Astrocyte (in vitro differentiated cells and primary cell): ENCODE measurements at regions not wholly inside any gene's neighbourhood (a gene's known extent, or its start where the extent isn't known, plus 50 kb on each side); places are given as distances from the start of the nearest gene placed in this dataset.

Source experiments
- DNase-seq: peaks from one replicate; pipeline ENCODE4 v3.0.0-alpha.2; 2010; ENCODE audit warnings: low read depth
- FAIRE-seq: peaks from 2 replicates; lab custom pipeline; 2011; peaks lifted over from hg19 to GRCh38; lab: Jason Lieb, UNC
- H2AFZ ChIP-seq: 2 replicates; pipeline ENCODE4 v1.6.0; 2012; ENCODE audit warnings: low read depth, low read length, inconsistent platforms
- H3K27ac ChIP-seq: 2 replicates; pipeline ENCODE4 v1.5.1; 2011; ENCODE audit warnings: low read depth, low read length, inconsistent platforms
- H3K27me3 ChIP-seq: 2 replicates; pipeline ENCODE4 v1.6.0; 2011; ENCODE audit warnings: low read length, inconsistent platforms; ENCODE audit not compliant: insufficient read depth
- H3K36me3 ChIP-seq: 2 replicates; pipeline ENCODE4 v1.5.1; 2011; ENCODE audit warnings: low read length, inconsistent platforms; ENCODE audit not compliant: insufficient read depth
- H3K4me1 ChIP-seq: 2 replicates; pipeline ENCODE4 v1.5.1; 2011; ENCODE audit warnings: low read length, inconsistent platforms; ENCODE audit not compliant: insufficient read depth
- H3K4me2 ChIP-seq: 2 replicates; pipeline ENCODE4 v1.6.0; 2012; ENCODE audit warnings: low read length, inconsistent platforms
- H3K4me3 ChIP-seq: 2 replicates; pipeline ENCODE4 v1.5.1; 2011; ENCODE audit warnings: low read depth, mild to moderate bottlenecking, low read length, inconsistent platforms; ENCODE audit not compliant: insufficient read depth
- H3K79me2 ChIP-seq: 2 replicates; pipeline ENCODE4 v1.6.0; 2012; ENCODE audit warnings: mild to moderate bottlenecking, low read length, inconsistent platforms; ENCODE audit not compliant: insufficient read depth
- H3K9ac ChIP-seq: 2 replicates; pipeline ENCODE4 v1.6.0; 2012; ENCODE audit warnings: mild to moderate bottlenecking, low read length, inconsistent platforms
- H3K9me3 ChIP-seq: 2 replicates; pipeline ENCODE4 v1.5.1; 2012; ENCODE audit warnings: low read depth, mild to moderate bottlenecking, low read length, inconsistent platforms; ENCODE audit not compliant: insufficient read depth
- H4K20me1 ChIP-seq: 2 replicates; pipeline ENCODE4 v1.6.0; 2012; ENCODE audit warnings: low read length, inconsistent platforms; ENCODE audit not compliant: insufficient read depth
- H3K27ac Mint-ChIP-seq: one replicate; pipeline ENCODE4 v1.8.0; 2021; ENCODE audit warnings: mild to moderate bottlenecking, mixed read lengths; ENCODE audit not compliant: unreplicated experiment
- H3K27me3 Mint-ChIP-seq: one replicate; pipeline ENCODE4 v1.8.0; 2021; ENCODE audit warnings: low read depth, mixed read lengths; ENCODE audit not compliant: unreplicated experiment
- H3K36me3 Mint-ChIP-seq: one replicate; pipeline ENCODE4 v1.8.0; 2021; ENCODE audit warnings: low read depth, mixed read lengths; ENCODE audit not compliant: unreplicated experiment
- H3K4me1 Mint-ChIP-seq: one replicate; pipeline ENCODE4 v1.8.0; 2021; ENCODE audit warnings: low read depth, mixed read lengths; ENCODE audit not compliant: unreplicated experiment
- H3K4me3 Mint-ChIP-seq: one replicate; pipeline ENCODE4 v1.8.0; 2021; ENCODE audit warnings: mild to moderate bottlenecking, moderate library complexity, mixed read lengths; ENCODE audit not compliant: unreplicated experiment
- H3K9me3 Mint-ChIP-seq: one replicate; pipeline ENCODE4 v1.8.0; 2021; ENCODE audit warnings: mild to moderate bottlenecking, mixed read lengths; ENCODE audit not compliant: unreplicated experiment
- CTCF ChIP-seq: IDR thresholded peaks from 2 replicates; pipeline ENCODE4 v1.5.1; 2011; ENCODE audit warnings: low read depth, mild to moderate bottlenecking, inconsistent platforms, low read length, moderate library complexity; ENCODE audit not compliant: insufficient read depth
- EZH2 ChIP-seq: IDR thresholded peaks from 2 replicates; pipeline ENCODE4 v1.6.1; 2012; ENCODE audit warnings: mild to moderate bottlenecking, low read length, inconsistent platforms; ENCODE audit not compliant: insufficient read depth

- H3K27me3 Mint-ChIP-seq: peaks cover 16% of the 10 kb centered on the region
- Histone ChIP-seq H3K79me2 (no peaks in the 10 kb centered on the region), H2AFZ (no peak overlapping the region), H3K27ac (no peak overlapping the region), H3K4me1 (no peaks in the 10 kb centered on the region), H3K9ac (no peak overlapping the region), H3K27me3 (no peaks in the 10 kb centered on the region), H3K9me3 (no peaks in the 10 kb centered on the region), H4K20me1 (no peaks in the 10 kb centered on the region), H3K4me2 (no peak overlapping the region), H3K4me3 (no peak overlapping the region), H3K36me3 (no peaks in the 10 kb centered on the region)
- no peaks in the 10 kb centered on the region for H3K4me1 Mint-ChIP-seq
- DNase-seq (no peak), FAIRE-seq (no peak)
- peaks cover 3% of the 10 kb centered on the region for H3K36me3 Mint-ChIP-seq
- TF ChIP-seq EZH2: no peak
- TF ChIP-seq CTCF: no peak
- peaks cover 5% of the 10 kb centered on the region for H3K9me3 Mint-ChIP-seq
- H3K4me3 Mint-ChIP-seq: no peak overlapping the region
- H3K27ac Mint-ChIP-seq: no peak overlapping the region
These were observed 166.3 kb upstream of the SERTAD2 start for GRCh38 chr2:64819774-64820688.

DNA sequence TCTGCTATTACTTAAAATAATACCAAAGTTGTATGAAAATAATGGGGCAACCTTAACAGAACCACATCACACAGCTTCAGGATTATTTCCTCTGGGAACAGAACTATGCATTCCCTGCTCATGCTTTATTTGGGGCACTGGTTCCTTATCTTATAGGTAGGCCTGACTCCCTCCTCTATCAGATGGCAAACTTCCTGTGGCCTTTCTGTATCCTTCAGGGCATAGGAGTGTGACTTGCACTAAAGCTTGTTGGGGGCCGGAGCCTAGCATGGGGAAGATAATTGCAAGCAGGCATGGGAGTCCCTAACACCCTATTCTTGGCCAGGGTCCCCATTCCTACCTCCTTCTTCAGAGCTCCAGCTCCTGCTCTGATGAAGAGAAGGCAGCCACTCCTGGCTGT lies 167.2 kb upstream of the SERTAD2 start:
- no peak for FAIRE-seq
- H3K9ac ChIP-seq: no peak overlapping the region
- no peak overlapping the region for H3K27ac Mint-ChIP-seq
- H3K36me3 Mint-ChIP-seq: peaks cover 2% of the 10 kb centered on the region
- no peak overlapping the region for H3K4me2 ChIP-seq
- H3K79me2 ChIP-seq: no peaks in the 10 kb centered on the region
- H3K4me3 ChIP-seq: no peak overlapping the region
- DNase-seq: no peak
- no peaks in the 10 kb centered on the region for H4K20me1 ChIP-seq
- H2AFZ ChIP-seq: no peak overlapping the region
- H3K4me1 ChIP-seq: no peaks in the 10 kb centered on the region
- H3K36me3 ChIP-seq: no peaks in the 10 kb centered on the region
- H3K27me3 ChIP-seq: no peaks in the 10 kb centered on the region
- H3K27me3 Mint-ChIP-seq: peaks cover 15% of the 10 kb centered on the region
- H3K4me1 Mint-ChIP-seq: no peaks in the 10 kb centered on the region
- TF ChIP-seq EZH2 (no peak), CTCF (no peak)
- peaks cover 5% of the 10 kb centered on the region for H3K9me3 Mint-ChIP-seq
- no peaks in the 10 kb centered on the region for H3K9me3 ChIP-seq
- H3K4me3 Mint-ChIP-seq: no peak overlapping the region
- no peak overlapping the region for H3K27ac ChIP-seq

DNA sequence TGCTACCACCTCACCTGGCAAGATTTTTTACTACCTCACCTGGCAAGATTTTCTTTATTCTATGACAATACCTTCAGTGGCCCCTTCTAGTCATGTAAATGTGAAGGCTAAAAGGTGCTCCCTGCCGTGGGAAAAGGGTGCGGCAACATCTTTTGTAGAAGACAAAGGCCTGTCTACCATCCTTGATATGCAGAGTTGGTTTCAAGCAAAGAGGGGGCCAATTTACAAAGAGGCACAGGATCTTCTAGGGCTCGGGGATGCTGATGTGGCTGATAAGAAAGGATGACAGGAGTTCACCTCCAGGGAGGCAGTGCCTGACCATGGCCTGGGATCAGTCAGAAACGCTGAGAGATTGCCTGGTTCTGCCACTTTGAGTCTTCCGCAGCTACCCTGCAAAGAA lies 165.4 kb upstream of the SLC1A4 start:
- Histone ChIP-seq H3K36me3 (no peaks in the 10 kb centered on the region), H3K9ac (no peak overlapping the region), H3K27ac (no peak overlapping the region), H4K20me1 (no peaks in the 10 kb centered on the region), H3K27me3 (no peaks in the 10 kb centered on the region), H3K4me3 (no peak overlapping the region), H3K4me1 (no peaks in the 10 kb centered on the region), H3K79me2 (no peaks in the 10 kb centered on the region), H2AFZ (no peak overlapping the region), H3K9me3 (no peaks in the 10 kb centered on the region), H3K4me2 (no peak overlapping the region)
- peaks cover 5% of the 10 kb centered on the region for H3K9me3 Mint-ChIP-seq
- TF ChIP-seq EZH2 (no peak), CTCF (no peak)
- no peak overlapping the region for H3K4me3 Mint-ChIP-seq
- H3K4me1 Mint-ChIP-seq: peaks cover 4% of the 10 kb centered on the region
- H3K36me3 Mint-ChIP-seq: no peaks in the 10 kb centered on the region
- DNase-seq: no peak
- H3K27ac Mint-ChIP-seq: no peak overlapping the region
- no peak for FAIRE-seq
- peaks cover 12% of the 10 kb centered on the region for H3K27me3 Mint-ChIP-seq
